ENCODE measurements at regions not wholly inside any gene's neighbourhood (a gene's known extent, or its start where the extent isn't known, plus 50 kb on each side); places are given as distances from the start of the nearest gene placed in this dataset.
"Not testable (repeated sequence)": the region's sequence is repeated elsewhere in the genome, so short reads cannot be mapped to it uniquely, and the experiment has no call there.

- TF ChIP-seq CTCF, POLR2A, POLR2AphosphoS5, EP300 (IDR thresholded peaks at IDR 0.05): not testable (repeated sequence)
Measured at GRCh38 chr5:148889936-148890335, 63.5 kb downstream of the ADRB2 start.
